Kidney epithelial cell (primary cell): ENCODE measurements at regions not wholly inside any gene's neighbourhood (a gene's known extent, or its start where the extent isn't known, plus 50 kb on each side); places are given as distances from the start of the nearest gene placed in this dataset.

Source experiments
- DNase-seq: peaks from one replicate; pipeline ENCODE4 v3.0.0-alpha.2; 2010; ENCODE audit warnings: low read depth
- H3K27me3 ChIP-seq: 2 replicates; pipeline ENCODE4 v1.6.0; 2011; ENCODE audit warnings: low read length; ENCODE audit not compliant: control insufficient read depth, insufficient read depth
- H3K36me3 ChIP-seq: 2 replicates; pipeline ENCODE4 v1.5.1; 2011; ENCODE audit warnings: low read length; ENCODE audit not compliant: control insufficient read depth, insufficient read depth
- H3K4me3 ChIP-seq: 2 replicates; pipeline ENCODE4 v1.5.1; 2011; ENCODE audit warnings: low read depth, mild to moderate bottlenecking, control low read depth, low read length
- TF ChIP-seq, protein P1 (sequence below): IDR thresholded peaks from 2 replicates; pipeline ENCODE4 v1.5.1; 2011; ENCODE audit warnings: mild to moderate bottlenecking, moderate library complexity, low read length, control low read depth, inconsistent platforms; ENCODE audit not compliant: insufficient read depth, poor library complexity, severe bottlenecking

DNA sequence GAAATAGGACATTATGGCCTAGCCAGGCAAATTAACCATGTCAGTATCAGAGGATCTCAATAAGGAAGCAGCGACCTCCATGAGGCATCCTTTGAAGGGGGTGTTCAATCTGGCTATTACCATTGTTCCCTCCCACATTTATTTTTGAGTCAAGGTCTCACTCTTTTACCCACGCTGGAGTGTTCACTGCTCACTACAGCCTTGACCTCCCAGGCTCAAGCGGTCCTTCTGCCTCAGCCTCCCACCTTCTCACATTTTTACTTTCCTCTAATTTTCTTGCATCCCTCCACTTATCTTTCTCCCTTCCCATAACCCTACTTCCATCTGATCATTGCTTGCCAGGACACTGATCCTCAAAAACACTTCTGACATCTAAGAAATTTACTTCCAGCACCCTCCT, 654.0 kb upstream of the NR2F2 start:
- TF ChIP-seq, protein P1, sequence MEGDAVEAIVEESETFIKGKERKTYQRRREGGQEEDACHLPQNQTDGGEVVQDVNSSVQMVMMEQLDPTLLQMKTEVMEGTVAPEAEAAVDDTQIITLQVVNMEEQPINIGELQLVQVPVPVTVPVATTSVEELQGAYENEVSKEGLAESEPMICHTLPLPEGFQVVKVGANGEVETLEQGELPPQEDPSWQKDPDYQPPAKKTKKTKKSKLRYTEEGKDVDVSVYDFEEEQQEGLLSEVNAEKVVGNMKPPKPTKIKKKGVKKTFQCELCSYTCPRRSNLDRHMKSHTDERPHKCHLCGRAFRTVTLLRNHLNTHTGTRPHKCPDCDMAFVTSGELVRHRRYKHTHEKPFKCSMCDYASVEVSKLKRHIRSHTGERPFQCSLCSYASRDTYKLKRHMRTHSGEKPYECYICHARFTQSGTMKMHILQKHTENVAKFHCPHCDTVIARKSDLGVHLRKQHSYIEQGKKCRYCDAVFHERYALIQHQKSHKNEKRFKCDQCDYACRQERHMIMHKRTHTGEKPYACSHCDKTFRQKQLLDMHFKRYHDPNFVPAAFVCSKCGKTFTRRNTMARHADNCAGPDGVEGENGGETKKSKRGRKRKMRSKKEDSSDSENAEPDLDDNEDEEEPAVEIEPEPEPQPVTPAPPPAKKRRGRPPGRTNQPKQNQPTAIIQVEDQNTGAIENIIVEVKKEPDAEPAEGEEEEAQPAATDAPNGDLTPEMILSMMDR: no peak
- H3K27me3 ChIP-seq: no peaks in the 10 kb centered on the region

DNA sequence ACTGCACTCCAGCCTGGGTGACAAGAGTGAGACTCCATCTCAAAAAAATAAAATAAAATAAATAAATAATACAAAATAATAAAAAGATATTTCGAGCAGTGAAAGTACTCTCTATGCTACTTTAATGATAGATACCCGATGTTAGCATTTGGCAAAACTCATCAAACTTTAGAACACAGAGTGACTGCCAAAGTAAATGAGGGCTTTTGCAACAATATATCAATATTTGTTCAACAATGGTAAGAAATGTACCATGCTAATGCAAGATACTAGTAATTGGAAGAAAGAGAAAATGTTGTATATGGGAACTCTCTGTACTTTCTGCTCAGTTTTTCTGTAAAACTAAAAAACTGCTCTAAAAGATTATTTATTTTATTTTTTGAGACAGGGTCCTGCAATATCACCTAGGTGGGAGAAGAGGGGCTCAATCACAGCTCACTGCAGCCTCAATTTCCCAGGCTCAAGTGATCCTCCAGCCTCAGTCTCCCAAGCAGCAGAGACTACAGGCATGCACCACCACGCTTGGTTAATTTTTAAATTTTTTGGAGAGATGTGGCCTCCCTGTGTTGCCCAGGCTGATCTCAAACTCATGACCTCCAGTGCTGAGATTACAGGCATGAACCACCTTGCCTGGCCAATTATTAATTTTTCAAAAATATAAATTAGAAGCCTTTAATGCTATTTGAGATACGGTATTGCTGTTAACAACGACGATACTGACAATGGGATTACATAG, 650.5 kb upstream of the NR2F2 start:
- Histone ChIP-seq H3K4me3 (no peak overlapping the region), H3K36me3 (no peaks in the 10 kb centered on the region), H3K27me3 (no peaks in the 10 kb centered on the region)
- no peak for DNase-seq
- TF ChIP-seq, protein P1: no peak

More for the DNA sequence above, 654.0 kb upstream of the NR2F2 start:
- no peaks in the 10 kb centered on the region for H3K36me3 ChIP-seq
- no peak overlapping the region for H3K4me3 ChIP-seq
- no peak for DNase-seq

DNA sequence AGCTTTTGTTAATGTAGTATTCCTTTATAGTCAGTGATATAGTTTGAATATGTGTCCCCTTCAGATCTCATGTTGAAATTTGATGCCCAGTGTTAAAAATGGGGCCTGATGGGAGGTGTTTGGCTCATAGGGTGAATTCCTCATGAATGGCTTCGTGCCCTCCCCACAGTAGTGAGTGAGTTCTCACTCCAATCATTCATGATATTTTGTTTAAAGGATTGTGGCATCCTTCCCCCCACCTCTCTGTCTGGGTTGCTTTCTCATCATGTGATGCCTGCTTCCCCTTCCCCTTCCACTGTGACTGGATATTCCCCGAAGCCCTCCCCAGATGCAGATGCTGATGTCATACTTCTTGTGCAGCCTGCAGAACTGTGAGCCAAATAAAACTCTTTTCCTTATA, 649.8 kb upstream of the NR2F2 start:
- Histone ChIP-seq H3K36me3 (no peaks in the 10 kb centered on the region), H3K27me3 (no peaks in the 10 kb centered on the region), H3K4me3 (no peak overlapping the region)
- no peak for DNase-seq
- TF ChIP-seq, protein P1: no peak

DNA sequence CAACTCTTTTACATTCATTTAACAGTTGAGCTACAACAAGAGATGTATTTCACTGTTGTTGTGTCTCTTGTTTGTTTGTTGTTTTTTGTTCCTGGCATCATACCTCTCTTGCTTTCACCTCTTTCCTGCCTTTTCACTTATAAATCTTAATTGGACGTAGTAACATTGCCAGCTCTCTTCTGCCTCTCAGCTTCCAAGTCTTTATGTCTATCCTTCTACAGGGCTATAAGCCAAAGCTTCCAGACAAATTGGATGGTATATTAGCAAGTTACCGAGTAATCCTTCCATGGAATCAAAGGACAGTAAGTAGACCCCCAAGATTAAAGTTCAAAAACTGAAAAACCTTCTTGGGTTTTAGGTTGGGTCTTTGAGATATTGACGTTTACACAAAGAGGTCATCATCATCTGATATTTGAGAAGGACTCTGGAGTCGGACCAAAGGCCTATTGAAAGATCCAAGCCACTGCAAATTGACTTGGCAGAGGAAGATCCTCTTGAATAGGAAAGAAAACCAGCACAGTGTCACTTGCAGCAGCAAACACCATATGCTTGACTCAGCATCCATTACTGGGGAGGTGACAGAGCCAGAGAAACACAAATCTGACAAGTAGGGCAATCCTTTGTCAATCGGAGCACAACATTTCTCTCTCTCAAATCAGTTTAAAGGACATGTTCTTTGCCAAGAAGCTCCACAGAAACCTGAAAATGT, 648.5 kb upstream of the NR2F2 start:
- no peak for DNase-seq
- TF ChIP-seq, protein P1: no peak
- H3K36me3 ChIP-seq: no peaks in the 10 kb centered on the region

DNA sequence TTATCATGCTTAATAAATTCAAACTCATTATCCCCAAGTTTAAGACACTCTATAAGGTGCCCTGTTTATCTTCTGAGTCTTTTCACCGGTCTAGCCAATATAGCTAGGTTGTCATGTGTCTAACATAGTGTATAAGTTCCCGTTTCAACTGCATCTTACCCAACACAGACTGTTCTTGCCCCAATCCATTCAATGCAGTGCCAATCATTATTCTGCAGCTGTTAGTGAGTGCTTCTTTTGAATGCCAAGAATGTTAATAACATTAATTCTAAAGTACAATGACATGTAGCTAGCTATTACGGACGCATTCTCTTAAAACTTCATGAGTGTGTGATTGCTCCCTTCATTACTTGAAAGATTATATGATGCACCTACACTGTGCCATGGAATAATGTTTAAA, 646.4 kb upstream of the NR2F2 start:
- TF ChIP-seq, protein P1: no peak
- no peak for DNase-seq
- Histone ChIP-seq H3K36me3 (no peaks in the 10 kb centered on the region), H3K4me3 (no peak overlapping the region), H3K27me3 (no peaks in the 10 kb centered on the region)

More for the DNA sequence above, 648.5 kb upstream of the NR2F2 start:
- H3K4me3 ChIP-seq: no peak overlapping the region
- H3K27me3 ChIP-seq: no peaks in the 10 kb centered on the region
